Myocyte (in vitro differentiated cells): ENCODE measurements at regions not wholly inside any gene's neighbourhood (a gene's known extent, or its start where the extent isn't known, plus 50 kb on each side); places are given as distances from the start of the nearest gene placed in this dataset.
A peak's percentile ranks its signal among the peaks of the same experiment; 100 is the strongest.
"Not testable (repeated sequence)": the region's sequence is repeated elsewhere in the genome, so short reads cannot be mapped to it uniquely, and the experiment has no call there.

ENCODE experiments used
- DNase-seq: peaks from one replicate; pipeline ENCODE4 v3.0.0-alpha.2; 2012; ENCODE audit warnings: low read depth

- DNase-seq: peak; percentile 42
These were observed 59.3 kb downstream of the EBLN2 start for GRCh38 chr3:73120710-73121109.

- no peak for DNase-seq
These were observed 60.3 kb downstream of the EBLN2 start for GRCh38 chr3:73121669-73122331.

GRCh38 chr3:73134034-73134433 lies 72.6 kb downstream of the EBLN2 start:
- DNase-seq: no peak

- peak; percentile 66 for DNase-seq
These were observed 75.5 kb downstream of the EBLN2 start for GRCh38 chr3:73136941-73137340.

GRCh38 chr3:73137736-73138403 lies 76.4 kb downstream of the EBLN2 start:
- no peak for DNase-seq

- DNase-seq: no peak
These were observed 79.4 kb downstream of the EBLN2 start for GRCh38 chr3:73140772-73141442.

- DNase-seq: no peak
These were observed 80.1 kb downstream of the EBLN2 start for GRCh38 chr3:73141525-73141924.

- no peak for DNase-seq
These were observed 81.9 kb downstream of the EBLN2 start for GRCh38 chr3:73143401-73143800.

- peak; percentile 93 for DNase-seq
These were observed 82.4 kb downstream of the EBLN2 start for GRCh38 chr3:73143821-73144237.

GRCh38 chr3:73144276-73144675 lies 82.8 kb downstream of the EBLN2 start:
- no peak for DNase-seq

- no peak for DNase-seq
These were observed 83.4 kb downstream of the EBLN2 start for GRCh38 chr3:73144828-73145227.

GRCh38 chr3:73147479-73147878 lies 86.0 kb downstream of the EBLN2 start:
- DNase-seq: not testable (repeated sequence)

- DNase-seq: peak; percentile 64
These were observed 86.7 kb downstream of the EBLN2 start for GRCh38 chr3:73148206-73148605.

- DNase-seq: peak; percentile 2
These were observed 87.2 kb downstream of the EBLN2 start for GRCh38 chr3:73148682-73149081.

GRCh38 chr3:73150369-73151130 lies 89.1 kb downstream of the EBLN2 start:
- no peak for DNase-seq

- DNase-seq: not testable (repeated sequence)
These were observed 91.1 kb downstream of the EBLN2 start for GRCh38 chr3:73152571-73152970.

- not testable (repeated sequence) for DNase-seq
These were observed 91.6 kb downstream of the EBLN2 start for GRCh38 chr3:73153057-73153456.

GRCh38 chr3:73154261-73154660 lies 92.8 kb downstream of the EBLN2 start:
- not testable (repeated sequence) for DNase-seq

- not testable (repeated sequence) for DNase-seq
These were observed 94.0 kb downstream of the EBLN2 start for GRCh38 chr3:73155441-73155840.

GRCh38 chr3:73164622-73165021 lies 103.2 kb downstream of the EBLN2 start:
- DNase-seq: no peak

GRCh38 chr3:73175698-73176097 lies 114.2 kb downstream of the EBLN2 start:
- no peak for DNase-seq

- DNase-seq: no peak
These were observed 115.5 kb downstream of the EBLN2 start for GRCh38 chr3:73176941-73177340.
